NCI-H345 (cell line): ENCODE measurements at regions not wholly inside any gene's neighbourhood (a gene's known extent, or its start where the extent isn't known, plus 50 kb on each side); places are given as distances from the start of the nearest gene placed in this dataset.
"Not testable (repeated sequence)": the region's sequence is repeated elsewhere in the genome, so short reads cannot be mapped to it uniquely, and the experiment has no call there.

Source experiments
- DNase-seq: peaks from one replicate; lab custom pipeline; 2025; lab: John Stamatoyannopoulos, UW

- no peak for DNase-seq
These were observed 256.6 kb downstream of the ZWINT start for GRCh38 chr10:56104487-56104886.

DNA sequence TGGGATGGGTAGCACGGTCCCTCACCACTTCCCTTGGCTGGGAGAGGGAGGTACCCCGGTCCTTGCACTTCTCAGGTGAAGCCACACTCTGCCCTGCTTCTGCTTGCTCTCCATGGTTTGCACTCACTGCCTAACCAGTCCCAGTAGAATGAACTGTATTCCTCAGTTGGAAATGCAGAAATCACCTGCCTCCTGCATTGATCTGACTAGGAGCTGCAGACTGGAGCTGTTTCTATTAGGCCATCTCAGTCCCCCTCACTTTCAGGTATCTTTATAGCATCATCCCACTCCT lies 264.9 kb downstream of the ZWINT start:
- no peak for DNase-seq

DNA sequence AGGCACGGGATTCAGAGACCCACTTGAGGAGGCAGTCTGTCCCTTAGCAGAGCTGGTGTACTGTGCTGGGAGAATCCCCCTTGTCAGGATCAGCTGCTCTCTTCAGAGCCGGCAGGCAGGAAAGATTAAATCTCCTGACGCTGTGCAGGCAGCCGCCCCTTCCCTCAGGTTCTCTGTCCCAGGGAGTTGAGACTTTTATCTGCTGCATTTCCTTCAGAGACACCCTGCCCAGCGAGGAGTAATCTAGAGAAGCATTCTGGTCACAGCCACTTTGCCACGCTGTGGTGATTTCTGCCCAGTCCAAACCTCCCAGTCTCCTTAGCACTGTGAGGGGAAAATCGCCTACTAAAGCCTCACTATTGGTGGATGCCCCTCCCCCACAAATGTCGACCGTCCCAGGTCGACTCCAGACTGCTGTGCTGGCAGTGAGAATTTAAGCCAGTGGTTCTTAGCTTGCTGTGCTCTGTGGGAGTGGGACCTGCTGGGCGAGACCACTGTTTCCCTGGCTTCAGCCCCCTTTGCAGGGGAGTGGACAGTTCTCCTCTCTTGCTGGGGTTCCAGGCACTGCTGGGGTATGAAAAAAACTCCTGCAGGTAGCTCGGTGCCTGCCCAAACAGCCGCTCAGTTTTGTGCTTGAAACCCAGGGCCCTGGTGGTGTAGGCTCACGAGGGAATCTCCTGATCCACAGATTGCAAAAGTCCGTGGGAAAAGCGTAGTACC lies 265.4 kb downstream of the ZWINT start:
- no peak for DNase-seq

GRCh38 chr10:56093645-56094044 lies 267.4 kb downstream of the ZWINT start:
- not testable (repeated sequence) for DNase-seq

GRCh38 chr10:56091872-56092271 lies 269.2 kb downstream of the ZWINT start:
- no peak for DNase-seq

DNA sequence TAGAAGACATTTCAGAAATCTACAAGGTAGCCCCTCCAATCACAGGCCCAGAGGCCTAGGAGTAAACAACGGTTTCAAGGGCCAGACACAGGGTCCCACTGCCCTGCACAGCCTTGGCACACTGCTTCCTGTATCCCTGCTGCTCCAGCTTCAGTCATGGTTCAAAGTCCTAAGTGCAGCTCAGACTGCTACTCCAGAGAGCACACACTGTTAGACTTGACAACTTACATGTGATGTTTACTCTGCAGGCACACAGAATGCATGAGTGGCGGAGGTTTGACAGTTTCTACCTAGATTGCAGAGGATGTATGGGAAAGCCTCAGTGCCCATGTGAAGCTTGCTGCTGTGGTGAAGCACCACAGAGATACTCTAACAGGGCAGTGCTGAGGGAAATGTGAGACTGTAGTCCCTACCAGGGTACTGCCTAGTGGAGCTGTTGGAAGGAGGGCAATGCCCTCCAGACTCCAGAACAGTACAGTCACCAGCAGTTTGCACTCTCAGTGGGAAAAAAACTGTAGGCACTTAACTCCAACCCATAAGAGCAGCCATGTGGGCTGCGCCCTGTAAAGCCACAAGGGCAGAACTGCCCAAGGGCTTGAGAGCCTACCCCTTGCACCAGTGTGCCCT lies 270.0 kb downstream of the ZWINT start:
- DNase-seq = no peak

DNA sequence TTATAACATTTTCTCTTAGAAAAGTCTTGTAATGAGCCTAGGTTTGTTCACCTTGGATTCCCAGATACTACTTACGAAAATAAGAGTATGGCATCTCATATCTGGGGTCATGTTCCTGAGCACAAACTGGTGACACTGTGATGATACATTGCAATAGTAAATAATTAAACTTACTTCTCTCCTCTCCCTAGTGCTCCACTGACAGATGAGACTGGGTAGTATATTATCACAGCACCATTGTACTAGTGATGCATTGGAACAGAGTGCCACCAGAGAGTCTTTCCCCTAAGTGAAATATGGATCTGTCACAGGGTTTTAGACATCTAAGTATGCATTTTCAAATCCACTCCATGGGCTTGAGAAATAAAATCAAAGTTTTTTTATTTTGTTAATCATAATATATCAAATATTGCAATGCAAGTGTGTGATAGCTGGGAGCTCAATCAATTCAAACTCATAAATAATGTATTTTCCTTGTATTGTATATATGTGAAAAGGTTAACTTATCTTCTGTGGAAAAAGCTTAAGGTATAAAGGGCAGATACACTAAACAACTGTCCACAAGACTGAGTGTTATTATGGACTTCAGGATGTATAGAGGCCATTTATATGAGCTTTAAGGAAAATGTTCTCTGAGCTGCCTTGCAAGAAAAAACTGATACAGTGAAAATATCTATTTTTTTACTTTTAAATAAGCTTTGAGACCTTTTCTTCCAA lies 275.5 kb downstream of the ZWINT start:
- DNase-seq = no peak

- no peak for DNase-seq
These were observed 278.9 kb downstream of the ZWINT start for GRCh38 chr10:56082169-56082568.

DNA sequence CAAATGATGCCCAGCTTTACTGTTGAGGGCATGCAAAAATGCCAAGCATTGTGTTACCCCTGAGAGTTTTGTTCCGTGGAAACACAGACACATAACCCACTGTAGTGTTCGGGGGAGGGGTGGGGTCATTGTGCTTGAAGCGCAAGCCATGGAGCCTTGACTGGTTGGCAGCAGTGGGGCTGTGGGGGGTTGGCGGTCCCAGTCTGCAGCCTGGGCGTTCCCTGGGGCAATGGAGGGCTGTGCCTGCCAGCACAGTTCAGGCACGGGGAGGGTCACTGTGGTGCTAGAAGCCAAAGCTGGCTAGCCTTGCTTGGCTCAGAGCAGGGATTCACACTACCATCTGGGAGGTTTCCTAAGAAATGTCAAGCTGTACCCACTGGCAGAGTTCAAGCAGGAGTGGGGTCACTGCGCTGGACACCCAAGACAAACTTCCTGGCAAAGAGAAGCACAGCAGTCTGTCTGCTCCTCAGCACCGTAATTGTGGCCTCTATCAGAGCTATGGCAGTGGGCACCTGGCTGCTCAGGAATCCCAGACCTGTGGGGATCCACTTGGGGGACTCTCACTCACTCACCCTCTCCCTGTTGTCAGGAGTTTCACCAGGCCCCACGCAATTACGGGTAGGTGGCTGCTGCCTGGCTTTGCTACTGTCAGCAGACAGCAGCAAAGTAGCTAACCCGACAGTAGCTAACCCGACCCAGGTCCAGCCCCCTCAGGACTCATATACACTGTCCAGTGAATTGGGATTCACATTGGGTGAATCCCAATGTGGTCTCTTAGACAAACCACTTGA lies 292.4 kb downstream of the ZWINT start:
- DNase-seq = no peak

DNA sequence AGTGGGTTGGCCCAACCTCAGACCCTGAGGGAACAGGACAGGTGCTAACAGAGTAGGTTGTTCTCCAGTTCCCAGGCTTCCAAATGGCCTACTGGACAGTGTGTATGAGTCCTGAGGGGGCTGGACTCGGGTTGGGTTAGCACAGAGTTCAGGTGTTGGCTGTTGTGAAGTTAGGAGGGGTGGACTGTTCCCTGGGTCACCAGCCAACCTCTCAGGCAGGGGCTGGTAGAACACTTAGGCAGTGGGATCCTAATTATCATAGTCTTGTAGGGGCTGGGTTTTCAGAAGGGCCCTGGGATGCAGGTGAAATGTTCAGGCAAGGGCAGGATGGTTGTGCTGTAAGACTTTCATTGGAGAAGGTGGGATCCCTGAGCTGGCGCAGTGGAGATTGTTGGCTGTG lies 293.0 kb downstream of the ZWINT start:
- no peak for DNase-seq

DNA sequence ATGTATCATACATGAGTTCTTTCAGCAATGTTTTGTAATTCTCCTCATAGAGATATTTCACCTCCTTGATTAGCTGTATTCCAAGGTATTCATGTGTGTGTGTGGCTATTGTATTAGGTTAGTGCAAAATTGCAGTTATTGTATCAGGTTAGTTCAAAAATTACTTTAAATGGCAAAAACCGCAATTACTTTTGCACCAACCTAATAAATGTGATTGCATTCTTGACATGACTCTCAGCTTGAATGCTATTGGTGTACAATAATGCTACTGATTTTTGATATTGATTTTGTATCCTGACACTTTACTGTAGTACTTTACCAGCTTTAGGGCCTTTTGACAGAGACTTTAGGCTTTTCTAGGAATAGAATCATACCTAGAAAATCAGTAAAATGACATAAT lies 297.4 kb downstream of the ZWINT start:
- DNase-seq = no peak

DNA sequence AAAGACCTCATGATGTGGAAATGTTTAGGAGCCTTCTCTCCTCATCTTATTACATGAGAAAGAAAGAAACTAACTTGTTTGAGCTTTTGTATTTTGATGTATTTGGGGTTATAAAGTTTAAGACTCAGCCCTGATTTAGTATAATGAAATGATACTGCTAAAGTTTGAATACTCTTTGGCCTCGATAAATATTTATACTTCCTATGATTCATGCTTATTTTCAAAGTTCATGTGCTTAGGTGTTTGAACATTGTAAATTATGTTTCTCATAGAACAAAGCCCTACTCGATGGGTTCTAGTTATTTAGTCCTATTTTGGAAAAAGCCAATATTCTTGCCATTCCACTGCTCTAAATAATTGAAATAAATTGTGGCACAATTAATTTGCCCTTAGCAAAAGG lies 303.2 kb downstream of the ZWINT start:
- DNase-seq = no peak

- no peak for DNase-seq
These were observed 325.6 kb downstream of the ZWINT start for GRCh38 chr10:56035489-56035888.

GRCh38 chr10:56028298-56029132 lies 332.5 kb downstream of the ZWINT start:
- DNase-seq = no peak

DNA sequence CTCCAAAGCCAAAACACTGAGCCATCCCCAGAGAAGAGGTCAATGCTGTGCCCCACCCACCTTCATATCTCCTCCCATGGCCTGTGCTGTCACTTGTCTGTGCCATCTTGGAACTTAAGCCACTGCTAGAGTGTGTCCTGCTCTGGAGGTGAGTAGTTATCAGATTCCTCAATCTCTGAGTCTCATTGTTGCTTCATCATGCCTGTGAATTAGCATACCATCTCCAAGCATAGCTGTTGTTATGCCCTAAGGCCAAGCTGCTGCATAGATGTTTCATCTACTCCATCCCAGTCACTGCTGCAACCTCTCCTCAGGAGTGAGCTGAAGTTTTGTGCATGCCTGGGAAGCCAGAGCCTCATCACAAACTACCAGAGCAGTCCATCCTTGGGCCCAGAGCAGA lies 349.0 kb downstream of the ZWINT start:
- no peak for DNase-seq

DNA sequence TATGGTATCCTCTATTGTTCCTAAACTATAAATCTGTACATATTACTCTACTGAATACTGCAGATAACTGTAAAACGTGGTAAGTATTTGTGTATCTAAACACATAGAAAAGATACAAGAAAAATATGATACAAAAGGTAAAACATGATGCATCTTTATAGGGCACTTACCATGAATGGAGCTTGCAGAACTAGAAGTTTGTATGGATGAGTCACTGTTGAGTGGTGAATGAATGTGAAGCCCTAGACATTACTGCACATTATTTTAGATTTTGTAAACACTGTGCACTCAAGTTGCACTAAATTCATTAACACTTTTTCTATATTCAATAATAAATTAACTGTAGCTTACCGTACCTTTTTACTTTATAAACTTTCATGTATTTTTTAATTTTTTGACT lies 357.5 kb downstream of the ZWINT start:
- DNase-seq = no peak

- no peak for DNase-seq
These were observed 371.9 kb downstream of the ZWINT start for GRCh38 chr10:55989188-55989587.

DNA sequence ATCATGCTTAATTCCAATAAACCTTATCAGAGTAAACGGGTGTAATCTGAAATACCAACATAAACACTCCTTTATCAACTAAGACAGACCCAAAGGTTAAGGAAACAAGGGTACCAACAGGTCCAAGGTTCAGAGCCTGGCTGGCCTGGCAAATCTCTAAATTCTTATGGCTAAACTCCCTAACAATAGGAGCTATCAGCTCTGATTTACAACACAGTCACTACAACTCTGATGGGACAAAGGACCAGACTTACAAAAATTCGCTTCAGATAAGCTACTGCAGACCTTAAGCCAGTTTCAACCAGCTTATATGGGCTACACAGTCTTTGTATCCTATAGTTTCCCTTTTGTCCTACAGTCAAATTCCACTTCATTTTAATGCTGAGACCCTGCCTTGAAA lies 381.9 kb downstream of the ZWINT start:
- DNase-seq = no peak

DNA sequence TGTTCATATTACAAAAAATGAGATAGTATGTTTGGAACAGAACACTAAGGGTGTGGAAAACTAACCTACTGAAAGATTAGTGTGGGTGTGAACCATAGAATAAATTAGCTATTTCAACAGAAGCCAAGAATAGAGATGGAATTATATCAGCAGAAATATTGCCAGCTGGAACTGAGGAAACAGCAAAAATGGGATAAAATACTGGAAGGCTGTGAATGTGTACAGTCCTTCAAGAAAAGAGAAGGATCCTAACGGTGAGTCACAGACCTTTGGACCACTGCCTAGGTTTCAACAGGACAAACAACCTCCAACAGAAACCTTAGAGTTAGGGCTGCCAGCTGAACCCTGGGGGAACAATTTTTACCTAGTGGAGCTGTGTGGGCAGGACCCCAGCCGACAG lies 395.0 kb downstream of the ZWINT start:
- no peak for DNase-seq

DNA sequence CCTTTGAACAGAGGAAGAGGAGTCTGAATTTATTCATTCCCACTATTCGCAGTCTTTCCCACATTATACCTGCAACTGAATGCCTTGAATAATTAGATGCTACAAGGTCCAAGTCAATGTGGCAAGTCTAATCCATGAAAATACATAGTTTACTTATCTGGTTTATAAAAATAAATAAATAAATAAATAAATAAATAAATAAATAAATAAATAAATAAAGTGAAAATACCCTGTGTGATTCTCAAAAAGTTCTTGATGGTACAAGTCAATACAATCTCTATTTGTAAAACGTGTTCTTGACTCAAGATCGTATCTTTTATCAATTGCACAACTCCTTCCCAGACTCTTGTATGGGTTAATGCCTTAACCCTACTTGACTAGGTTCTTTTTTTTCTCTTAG lies 417.7 kb downstream of the ZWINT start:
- DNase-seq = no peak

GRCh38 chr10:55929291-55929690 lies 431.8 kb downstream of the ZWINT start:
- no peak for DNase-seq
